H9 (cell line): ENCODE measurements at regions not wholly inside any gene's neighbourhood (a gene's known extent, or its start where the extent isn't known, plus 50 kb on each side); places are given as distances from the start of the nearest gene placed in this dataset.

Experiments
- DNase-seq: peaks from one replicate; pipeline ENCODE4 v3.0.0-alpha.2; 2017
- H2AFZ ChIP-seq: one replicate; pipeline ENCODE4 v1.6.1; 2013; ENCODE audit warnings: mild to moderate bottlenecking, low read length, control low read depth, moderate library complexity
- H2AK5ac ChIP-seq: 2 replicates; pipeline ENCODE4 v1.6.1; 2013; ENCODE audit warnings: low read length, control low read depth, mixed read lengths; ENCODE audit not compliant: insufficient read length
- H2BK120ac ChIP-seq: one replicate; pipeline ENCODE4 v1.6.1; 2013; ENCODE audit warnings: low read depth, mild to moderate bottlenecking, low read length, control low read depth, inconsistent platforms; ENCODE audit not compliant: poor library complexity, severe bottlenecking
- H2BK12ac ChIP-seq: 2 replicates; pipeline ENCODE4 v1.6.1; 2013; ENCODE audit warnings: low read length, control low read depth, mixed read lengths, low read depth; ENCODE audit not compliant: insufficient read length
- H2BK15ac ChIP-seq: 2 replicates; pipeline ENCODE4 v1.6.1; 2013; ENCODE audit warnings: low read depth, low read length, control low read depth
- H2BK20ac ChIP-seq: one replicate; pipeline ENCODE4 v1.6.1; 2013; ENCODE audit warnings: low read depth, mild to moderate bottlenecking, low read length, control low read depth, inconsistent platforms; ENCODE audit not compliant: poor library complexity, severe bottlenecking
- H2BK5ac ChIP-seq: 2 replicates; pipeline ENCODE4 v1.6.1; 2013; ENCODE audit warnings: low read length, control low read depth, mixed read lengths; ENCODE audit not compliant: insufficient read length
- H3K14ac ChIP-seq: 2 replicates; pipeline ENCODE4 v1.6.1; 2013; ENCODE audit warnings: low read length, control low read depth; ENCODE audit not compliant: insufficient read depth
- H3K18ac ChIP-seq: 2 replicates; pipeline ENCODE4 v1.6.1; 2013; ENCODE audit warnings: low read depth, mild to moderate bottlenecking, mixed read lengths, low read length, control low read depth; ENCODE audit not compliant: insufficient read length
- H3K23ac ChIP-seq: 2 replicates; pipeline ENCODE4 v1.6.1; 2013; ENCODE audit warnings: low read length, control low read depth, mixed read lengths, low read depth; ENCODE audit not compliant: insufficient read length
- H3K23me2 ChIP-seq: 2 replicates; pipeline ENCODE4 v1.6.1; 2013; ENCODE audit warnings: low read depth, mild to moderate bottlenecking, mixed read lengths, low read length, control low read depth; ENCODE audit not compliant: insufficient read length, poor library complexity, severe bottlenecking
- H3K27ac ChIP-seq: 2 replicates; pipeline ENCODE4 v1.5.1; 2013; ENCODE audit warnings: low read length, control low read depth, mixed read lengths, low read depth; ENCODE audit not compliant: insufficient read length
- H3K27me3 ChIP-seq: 2 replicates; pipeline ENCODE4 v1.6.1; 2013; ENCODE audit warnings: low read length, control low read depth, inconsistent platforms; ENCODE audit not compliant: insufficient read depth
- H3K4ac ChIP-seq: 2 replicates; pipeline ENCODE4 v1.6.1; 2013; ENCODE audit warnings: low read depth, mild to moderate bottlenecking, control low read depth, inconsistent platforms, low read length, moderate library complexity
- H3K4me1 ChIP-seq: 2 replicates; pipeline ENCODE4 v1.6.1; 2013; ENCODE audit warnings: low read length, control low read depth, inconsistent platforms; ENCODE audit not compliant: insufficient read depth
- H3K4me2 ChIP-seq: 2 replicates; pipeline ENCODE4 v1.6.1; 2013; ENCODE audit warnings: low read length, control low read depth, mixed read lengths; ENCODE audit not compliant: insufficient read length, insufficient read depth
- H3K56ac ChIP-seq: 2 replicates; pipeline ENCODE4 v1.6.1; 2013; ENCODE audit warnings: low read depth, mild to moderate bottlenecking, mixed read lengths, low read length, control low read depth; ENCODE audit not compliant: insufficient read length
- H3K79me1 ChIP-seq: 2 replicates; pipeline ENCODE4 v1.6.1; 2013; ENCODE audit warnings: low read depth, mild to moderate bottlenecking, moderate library complexity, low read length, control low read depth, inconsistent platforms; ENCODE audit not compliant: insufficient read depth, poor library complexity, severe bottlenecking
- H3K79me2 ChIP-seq: 2 replicates; pipeline ENCODE4 v1.6.1; 2013; ENCODE audit warnings: low read length, control low read depth, inconsistent platforms; ENCODE audit not compliant: insufficient read depth
- H3K9ac ChIP-seq: 2 replicates; pipeline ENCODE4 v1.6.1; 2013; ENCODE audit warnings: low read length, control low read depth, mixed read lengths; ENCODE audit not compliant: insufficient read length; ENCODE audit errors: extremely low read depth
- H3K9me3 ChIP-seq: one replicate; pipeline ENCODE4 v1.6.1; 2013; ENCODE audit warnings: low read depth, low read length, inconsistent platforms; ENCODE audit not compliant: control insufficient read depth
- H3T11ph ChIP-seq: one replicate; pipeline ENCODE4 v1.6.1; 2013; ENCODE audit warnings: mild to moderate bottlenecking, low read length, control low read depth, inconsistent platforms
- H4K20me1 ChIP-seq: one replicate; pipeline ENCODE4 v1.6.1; 2013; ENCODE audit not compliant: control insufficient read depth, insufficient read length, insufficient read depth
- H4K5ac ChIP-seq: 2 replicates; pipeline ENCODE4 v1.6.1; 2013; ENCODE audit warnings: low read depth, mild to moderate bottlenecking, mixed read lengths, low read length, control low read depth; ENCODE audit not compliant: insufficient read length
- H4K8ac ChIP-seq: replicated peaks from 2 replicates; pipeline ENCODE4 v1.6.1; 2013; ENCODE audit warnings: low read length, control low read depth, mixed read lengths, low read depth; ENCODE audit not compliant: insufficient read length
- H4K91ac ChIP-seq: 2 replicates; pipeline ENCODE4 v1.6.1; 2013; ENCODE audit warnings: low read depth, mild to moderate bottlenecking, moderate library complexity, mixed read lengths, low read length, control low read depth; ENCODE audit not compliant: insufficient read length
- H3K27ac Mint-ChIP-seq, 3 experiments: 2 replicates in 2 of 3; 3 replicates in 1 of 3; pipeline ENCODE4 v1.8.0; 2020 to 2021; ENCODE audit warnings: mixed read lengths in 3 of 3, mild to moderate bottlenecking in 1 of 3, moderate library complexity in 1 of 3
- H3K27me3 Mint-ChIP-seq: 2 replicates; pipeline ENCODE4 v1.8.0; 2021; ENCODE audit warnings: low read depth, mild to moderate bottlenecking, moderate library complexity, mixed read lengths
- H3K36me3 Mint-ChIP-seq, 3 experiments: 2 replicates in 2 of 3; 3 replicates in 1 of 3; pipeline ENCODE4 v1.8.0; 2020 to 2021; ENCODE audit warnings: low read depth in 3 of 3, mixed read lengths in 3 of 3; ENCODE audit not compliant: insufficient read depth in 1 of 3
- H3K4me1 Mint-ChIP-seq, 2 experiments: 2 replicates each; pipeline ENCODE4 v1.8.0; 2020; ENCODE audit warnings: mixed read lengths in 2 of 2
- H3K4me3 Mint-ChIP-seq, 2 experiments: 2 replicates in 1 of 2; 3 replicates in 1 of 2; pipeline ENCODE4 v1.8.0; 2020 to 2021; ENCODE audit warnings: mild to moderate bottlenecking in 2 of 2, mixed read lengths in 2 of 2, moderate library complexity in 1 of 2
- H3K9me3 Mint-ChIP-seq, 2 experiments: 2 replicates in 1 of 2; 3 replicates in 1 of 2; pipeline ENCODE4 v1.8.0; 2020; ENCODE audit warnings: mild to moderate bottlenecking in 2 of 2, mixed read lengths in 2 of 2, moderate library complexity in 1 of 2
- TF ChIP-seq, protein P1 (sequence below): fragments of 200-600 bp; sonication (generic); conservative IDR thresholded peaks from 3 replicates; pipeline ENCODE4 v1.8.0; 2021; ENCODE audit warnings: antibody characterized with exemption, mild to moderate bottlenecking

DNA sequence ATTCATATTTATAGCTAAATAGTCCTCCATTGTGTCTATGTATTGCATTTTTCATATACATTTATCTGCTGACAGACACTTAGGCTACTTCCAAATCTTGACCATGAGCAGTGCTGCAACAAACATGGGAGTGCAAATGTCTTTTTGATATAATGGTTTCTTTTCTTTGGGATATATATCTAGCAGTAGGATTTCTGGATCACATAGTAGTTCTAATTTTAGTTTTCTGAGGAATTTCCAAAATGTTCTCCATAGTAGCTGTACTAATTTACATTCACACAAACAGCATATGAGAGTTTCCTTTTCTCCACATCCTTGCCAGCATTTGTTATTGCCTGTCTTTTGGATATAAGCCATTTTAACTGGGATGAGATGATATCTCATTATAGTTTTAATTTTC, 1521.3 kb downstream of the REEP3 start:
- H2AK5ac ChIP-seq: no peak overlapping the region
- no peak overlapping the region for H3K4me3 Mint-ChIP-seq
- no peak overlapping the region for H2BK5ac ChIP-seq
- H2AFZ ChIP-seq: no peak overlapping the region
- no peak overlapping the region for H2BK120ac ChIP-seq
- no peak overlapping the region for H3K56ac ChIP-seq
- H3K18ac ChIP-seq: no peak overlapping the region
- no peaks in the 10 kb centered on the region for H3K27me3 ChIP-seq
- H3K9me3 Mint-ChIP-seq: peaks cover 7 to 24% of the 10 kb centered on the region in 2 experiments; a peak in 4 of 5 replicates
- no peaks in the 10 kb centered on the region for H3K79me1 ChIP-seq
- no peak overlapping the region for H4K91ac ChIP-seq
- H3K79me2 ChIP-seq: no peaks in the 10 kb centered on the region
- H3K4me2 ChIP-seq: no peak overlapping the region
- no peak overlapping the region for H3K23ac ChIP-seq
- H3K9ac ChIP-seq: no peak overlapping the region
- H2BK15ac ChIP-seq: no peak overlapping the region
- H4K8ac ChIP-seq: no peak overlapping the region
- no peak overlapping the region for H2BK12ac ChIP-seq
- DNase-seq: no peak
- H4K20me1 ChIP-seq: no peaks in the 10 kb centered on the region
- H3K4me1 ChIP-seq: no peaks in the 10 kb centered on the region
- H3K27ac Mint-ChIP-seq: no peak overlapping the region
- H3K4me1 Mint-ChIP-seq: no peaks in the 10 kb centered on the region
- no peak overlapping the region for H2BK20ac ChIP-seq
- H3K36me3 Mint-ChIP-seq: peaks cover 1 to 11% (median 2%) of the 10 kb centered on the region in 3 experiments; a peak in 2 of 7 replicates
- TF ChIP-seq, protein P1, sequence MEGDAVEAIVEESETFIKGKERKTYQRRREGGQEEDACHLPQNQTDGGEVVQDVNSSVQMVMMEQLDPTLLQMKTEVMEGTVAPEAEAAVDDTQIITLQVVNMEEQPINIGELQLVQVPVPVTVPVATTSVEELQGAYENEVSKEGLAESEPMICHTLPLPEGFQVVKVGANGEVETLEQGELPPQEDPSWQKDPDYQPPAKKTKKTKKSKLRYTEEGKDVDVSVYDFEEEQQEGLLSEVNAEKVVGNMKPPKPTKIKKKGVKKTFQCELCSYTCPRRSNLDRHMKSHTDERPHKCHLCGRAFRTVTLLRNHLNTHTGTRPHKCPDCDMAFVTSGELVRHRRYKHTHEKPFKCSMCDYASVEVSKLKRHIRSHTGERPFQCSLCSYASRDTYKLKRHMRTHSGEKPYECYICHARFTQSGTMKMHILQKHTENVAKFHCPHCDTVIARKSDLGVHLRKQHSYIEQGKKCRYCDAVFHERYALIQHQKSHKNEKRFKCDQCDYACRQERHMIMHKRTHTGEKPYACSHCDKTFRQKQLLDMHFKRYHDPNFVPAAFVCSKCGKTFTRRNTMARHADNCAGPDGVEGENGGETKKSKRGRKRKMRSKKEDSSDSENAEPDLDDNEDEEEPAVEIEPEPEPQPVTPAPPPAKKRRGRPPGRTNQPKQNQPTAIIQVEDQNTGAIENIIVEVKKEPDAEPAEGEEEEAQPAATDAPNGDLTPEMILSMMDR: no peak
- no peak overlapping the region for H3T11ph ChIP-seq
- no peaks in the 10 kb centered on the region for H3K23me2 ChIP-seq
- H3K4ac ChIP-seq: no peak overlapping the region
- no peaks in the 10 kb centered on the region for H3K27me3 Mint-ChIP-seq
- no peak overlapping the region for H3K14ac ChIP-seq
- no peak overlapping the region for H4K5ac ChIP-seq
- H3K27ac ChIP-seq: no peak overlapping the region
- no peaks in the 10 kb centered on the region for H3K9me3 ChIP-seq
